HFF-Myc (cell line): ENCODE measurements at regions not wholly inside any gene's neighbourhood (a gene's known extent, or its start where the extent isn't known, plus 50 kb on each side); places are given as distances from the start of the nearest gene placed in this dataset.

Experiments used
- DNase-seq: peaks from one replicate; pipeline ENCODE4 v3.0.0-alpha.2; 2011; ENCODE audit warnings: low read depth; ENCODE audit errors: extremely low read depth
- H3K4me3 ChIP-seq: replicated peaks from 2 replicates; pipeline ENCODE4 v1.5.1; 2011; ENCODE audit warnings: low read depth, mild to moderate bottlenecking, control low read depth, low read length
- CTCF ChIP-seq: IDR thresholded peaks from 2 replicates; pipeline ENCODE4 v1.5.1; 2012; ENCODE audit warnings: mild to moderate bottlenecking, low read depth, low read length, control low read depth; ENCODE audit errors: missing control alignments

DNA sequence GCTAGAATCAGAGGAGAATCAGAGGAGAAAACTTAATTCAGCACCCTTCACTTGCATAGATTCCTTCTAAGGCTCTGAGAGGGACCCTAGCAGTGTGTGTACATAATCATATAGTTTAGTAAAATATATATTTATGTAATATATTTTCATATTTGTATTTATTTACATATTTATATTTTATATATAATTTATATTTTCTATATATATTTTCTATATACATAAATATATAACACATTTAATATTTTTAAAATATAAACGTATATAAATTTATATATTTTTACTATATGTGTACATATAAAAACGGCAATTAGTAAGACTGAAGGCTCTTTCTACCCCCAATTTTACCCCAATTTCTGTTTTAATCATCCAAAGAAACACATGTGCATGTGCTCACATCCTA is 80.3 kb downstream of the NXPE2 start:
- no peak overlapping the region for H3K4me3 ChIP-seq
- TF ChIP-seq CTCF = no peak
- no peak for DNase-seq

- peak; percentile 65 for TF ChIP-seq CTCF
- no peak overlapping the region for H3K4me3 ChIP-seq
- peak; percentile 16 for DNase-seq
Observed at GRCh38 chr11:114762408-114762807, 84.1 kb downstream of the NXPE2 start.

- H3K4me3 ChIP-seq = no peak overlapping the region
- DNase-seq = no peak
Observed at GRCh38 chr11:114764563-114764962, 86.2 kb downstream of the NXPE2 start.

GRCh38 chr11:114771172-114771571 is 92.8 kb downstream of the NXPE2 start:
- DNase-seq = no peak
- TF ChIP-seq CTCF = no peak
- no peak overlapping the region for H3K4me3 ChIP-seq

More at GRCh38 chr11:114764563-114764962, 86.2 kb downstream of the NXPE2 start:
- TF ChIP-seq CTCF = no peak

- no peak for TF ChIP-seq CTCF
- DNase-seq = no peak
- no peak overlapping the region for H3K4me3 ChIP-seq
Observed at GRCh38 chr11:114773541-114774338, 95.4 kb downstream of the NXPE2 start.

- DNase-seq = no peak
Observed at GRCh38 chr11:114774599-114775361, 96.5 kb downstream of the NXPE2 start.

More at GRCh38 chr11:114774599-114775361, 96.5 kb downstream of the NXPE2 start:
- TF ChIP-seq CTCF = peak; percentile 58
- H3K4me3 ChIP-seq = no peak overlapping the region
